ENCODE measurements at regions not wholly inside any gene's neighbourhood (a gene's known extent, or its start where the extent isn't known, plus 50 kb on each side); places are given as distances from the start of the nearest gene placed in this dataset.
"Not testable (repeated sequence)": the region's sequence is repeated elsewhere in the genome, so short reads cannot be mapped to it uniquely, and the experiment has no call there.

- Histone ChIP-seq H3K9ac (ENCODE audit: extremely low read depth, insufficient read length, low read length) (no peak overlapping the region), H3K79me1 (ENCODE audit: insufficient read depth, low read depth, low read length, poor library complexity, severe bottlenecking) (no peaks in the 10 kb centered on the region), H2AFZ (ENCODE audit: low read length) (no peak overlapping the region), H2AK5ac (ENCODE audit: insufficient read length, low read length) (no peak overlapping the region), H2BK120ac (ENCODE audit: low read depth, low read length, poor library complexity, severe bottlenecking) (no peak overlapping the region), H3K23ac (ENCODE audit: insufficient read length, low read depth, low read length) (no peak overlapping the region), H3K56ac (ENCODE audit: insufficient read length, low read depth, low read length) (no peak overlapping the region), H3K27ac (ENCODE audit: insufficient read length, low read depth, low read length) (no peak overlapping the region), H4K20me1 (ENCODE audit: control insufficient read depth, insufficient read depth, insufficient read length) (no peaks in the 10 kb centered on the region), H4K5ac (ENCODE audit: insufficient read length, low read depth, low read length) (no peak overlapping the region), H3K4ac (ENCODE audit: low read depth, low read length) (no peak overlapping the region), H3K79me2 (ENCODE audit: insufficient read depth, low read length) (no peaks in the 10 kb centered on the region), H3K23me2 (ENCODE audit: insufficient read length, low read depth, low read length, poor library complexity, severe bottlenecking) (no peaks in the 10 kb centered on the region), H3K14ac (ENCODE audit: insufficient read depth, low read length) (no peak overlapping the region), H2BK12ac (ENCODE audit: insufficient read length, low read depth, low read length) (no peak overlapping the region), H3K4me1 (ENCODE audit: insufficient read depth, low read length) (no peaks in the 10 kb centered on the region), H3K9me3 (ENCODE audit: control insufficient read depth, low read depth, low read length) (no peaks in the 10 kb centered on the region), H4K8ac (replicated peaks; ENCODE audit: insufficient read length, low read depth, low read length) (no peak overlapping the region), H2BK20ac (ENCODE audit: low read depth, low read length, poor library complexity, severe bottlenecking) (no peak overlapping the region), H3K27me3 (ENCODE audit: insufficient read depth, low read length) (no peaks in the 10 kb centered on the region), H3K18ac (ENCODE audit: insufficient read length, low read depth, low read length) (no peak overlapping the region), H3K4me2 (ENCODE audit: insufficient read depth, insufficient read length, low read length) (no peak overlapping the region), H2BK15ac (ENCODE audit: low read depth, low read length) (no peak overlapping the region), H2BK5ac (ENCODE audit: insufficient read length, low read length) (no peak overlapping the region), H3T11ph (ENCODE audit: low read length) (no peak overlapping the region), H4K91ac (ENCODE audit: insufficient read length, low read depth, low read length) (no peak overlapping the region)
- Mint-ChIP-seq H3K4me3 (no peak overlapping the region), H3K27me3 (ENCODE audit: low read depth) (no peaks in the 10 kb centered on the region), H3K36me3 (ENCODE audit: insufficient read depth in 1 of 3, low read depth in 3 of 3) (peaks cover 0 to 1% (median 0%) of the 10 kb centered on the region in 3 experiments; a peak in 1 of 7 replicates), H3K4me1 (no peaks in the 10 kb centered on the region), H3K9me3 (peaks cover 0 to 7% of the 10 kb centered on the region in 2 experiments), H3K27ac (no peak overlapping the region)
- DNase-seq = no peak
- no peak for TF ChIP-seq CTCF (conservative IDR thresholded peaks at IDR 0.05)
Measured at GRCh38 chr6:91193446-91193845, 606.6 kb upstream of the MAP3K7 start.

GRCh38 chr6:91190041-91190440 lies 603.2 kb upstream of the MAP3K7 start:
- not testable (repeated sequence) for H2BK120ac ChIP-seq (ENCODE audit: low read depth, low read length, poor library complexity, severe bottlenecking); H2BK20ac ChIP-seq (ENCODE audit: low read depth, low read length, poor library complexity, severe bottlenecking); H4K5ac ChIP-seq (ENCODE audit: insufficient read length, low read depth, low read length); DNase-seq; H3K4me2 ChIP-seq (ENCODE audit: insufficient read depth, insufficient read length, low read length); H3K36me3 Mint-ChIP-seq (ENCODE audit: insufficient read depth in 1 of 3, low read depth in 3 of 3); H3K4ac ChIP-seq (ENCODE audit: low read depth, low read length); H3K27me3 ChIP-seq (ENCODE audit: insufficient read depth, low read length); H3K56ac ChIP-seq (ENCODE audit: insufficient read length, low read depth, low read length); H3K4me1 Mint-ChIP-seq; H2BK12ac ChIP-seq (ENCODE audit: insufficient read length, low read depth, low read length); H3K14ac ChIP-seq (ENCODE audit: insufficient read depth, low read length); H3K79me1 ChIP-seq (ENCODE audit: insufficient read depth, low read depth, low read length, poor library complexity, severe bottlenecking); H3K27me3 Mint-ChIP-seq (ENCODE audit: low read depth); H3K9ac ChIP-seq (ENCODE audit: extremely low read depth, insufficient read length, low read length); H3K4me1 ChIP-seq (ENCODE audit: insufficient read depth, low read length); H3K23ac ChIP-seq (ENCODE audit: insufficient read length, low read depth, low read length); H2BK15ac ChIP-seq (ENCODE audit: low read depth, low read length); H3K27ac ChIP-seq (ENCODE audit: insufficient read length, low read depth, low read length); H3K9me3 ChIP-seq (ENCODE audit: control insufficient read depth, low read depth, low read length); H3K27ac Mint-ChIP-seq; H4K20me1 ChIP-seq (ENCODE audit: control insufficient read depth, insufficient read depth, insufficient read length); H2AFZ ChIP-seq (ENCODE audit: low read length); H3T11ph ChIP-seq (ENCODE audit: low read length); H4K91ac ChIP-seq (ENCODE audit: insufficient read length, low read depth, low read length); H3K23me2 ChIP-seq (ENCODE audit: insufficient read length, low read depth, low read length, poor library complexity, severe bottlenecking); H4K8ac ChIP-seq (replicated peaks; ENCODE audit: insufficient read length, low read depth, low read length); H2BK5ac ChIP-seq (ENCODE audit: insufficient read length, low read length); H3K79me2 ChIP-seq (ENCODE audit: insufficient read depth, low read length); H2AK5ac ChIP-seq (ENCODE audit: insufficient read length, low read length); H3K18ac ChIP-seq (ENCODE audit: insufficient read length, low read depth, low read length); H3K4me3 Mint-ChIP-seq
- no CpG with 5 or more reads among the region's 3 CpGs for WGBS (ENCODE audit: extremely low coverage, insufficient read length, low lambda C conversion rate)
- H3K9me3 Mint-ChIP-seq = peaks cover 3 to 21% of the 10 kb centered on the region in 2 experiments

All from H9 (cell line).